OCI-LY3 (cell line): ENCODE measurements at regions not wholly inside any gene's neighbourhood (a gene's known extent, or its start where the extent isn't known, plus 50 kb on each side); places are given as distances from the start of the nearest gene placed in this dataset.

Experiments used
- CTCF ChIP-seq: fragments of 200-600, 300-600 bp; sonication (generic); IDR thresholded peaks from 2 replicates; pipeline ENCODE4 v1.5.1; 2014; ENCODE audit warnings: antibody characterized with exemption, low read length, low read depth
- EZH2phosphoT487 ChIP-seq: fragments of 200-600 bp; shearing (Covaris generic); IDR thresholded peaks from 2 replicates; pipeline ENCODE4 v1.6.1; 2018; ENCODE audit warnings: antibody characterized with exemption, mixed run types, low read depth

DNA sequence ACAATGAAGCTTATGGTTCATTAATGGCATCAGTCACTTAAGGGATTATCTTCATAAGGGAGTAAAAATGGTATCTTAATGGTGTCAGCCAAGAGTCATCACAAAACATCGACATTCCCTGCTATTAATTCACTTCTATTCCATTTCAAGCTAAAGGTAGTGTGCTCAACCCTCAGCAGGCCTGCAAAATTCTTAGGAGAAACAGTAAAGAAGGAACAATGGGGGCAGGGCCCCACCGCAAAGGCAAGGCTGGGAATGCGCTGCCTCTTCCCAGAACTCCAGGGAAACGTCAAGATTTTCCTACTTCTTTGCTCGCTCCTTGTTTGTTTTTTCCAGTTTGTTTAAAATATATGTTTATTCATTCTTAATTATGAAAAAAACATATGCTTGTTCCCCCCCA is 187.3 kb upstream of the TSC22D2 start:
- no peak for TF ChIP-seq CTCF
- TF ChIP-seq EZH2phosphoT487, result no peak
